ENCODE measurements at regions not wholly inside any gene's neighbourhood (a gene's known extent, or its start where the extent isn't known, plus 50 kb on each side); places are given as distances from the start of the nearest gene placed in this dataset.
A peak's percentile ranks its signal among the peaks of the same experiment; 100 is the strongest.

- Mint-ChIP-seq H3K4me3 (no peak overlapping the region), H3K36me3 (no peaks in the 10 kb centered on the region), H3K9me3 (no peaks in the 10 kb centered on the region), H3K27me3 (peaks cover 4% of the 10 kb centered on the region), H3K4me1 (no peaks in the 10 kb centered on the region), H3K27ac (no peak overlapping the region)
- DNase-seq: no peak
- CTCF ChIA-PET: interaction anchor here (1.1 to 2.3 kb wide), 2 partner anchors 10 to 13 kb away, joined by 3 to 11 read pairs; no protein-coding TSS in a partner anchor
Observed at GRCh38 chr10:44854693-44855350, 56.3 kb upstream of the TMEM72 start.

GRCh38 chr10:44856696-44857095 is 54.4 kb upstream of the TMEM72 start:
- Mint-ChIP-seq H3K27me3 (peaks cover 8% of the 10 kb centered on the region), H3K27ac (no peak overlapping the region), H3K4me1 (no peaks in the 10 kb centered on the region), H3K9me3 (no peaks in the 10 kb centered on the region), H3K36me3 (no peaks in the 10 kb centered on the region), H3K4me3 (no peak overlapping the region)
- no peak for DNase-seq
- CTCF ChIA-PET: interaction anchor here (1.2 kb wide), 1 partner anchor 1186 kb away, joined by 3 read pairs; no protein-coding TSS in a partner anchor

- CTCF ChIA-PET: interaction anchor here (0.6 to 1.7 kb wide), 8 partner anchors 14 to 1187 kb away, joined by 3 to 5 read pairs (median 4); no protein-coding TSS in a partner anchor
- Mint-ChIP-seq H3K36me3 (no peaks in the 10 kb centered on the region), H3K27ac (no peak overlapping the region), H3K9me3 (no peaks in the 10 kb centered on the region), H3K4me1 (no peaks in the 10 kb centered on the region), H3K4me3 (no peak overlapping the region), H3K27me3 (peaks cover 13% of the 10 kb centered on the region)
- peak; percentile 68 for DNase-seq
Observed at GRCh38 chr10:44857363-44858016, 53.6 kb upstream of the TMEM72 start.

GRCh38 chr10:44858017-44858371 is 53.1 kb upstream of the TMEM72 start:
- Mint-ChIP-seq H3K27ac (no peak overlapping the region), H3K27me3 (peaks cover 18% of the 10 kb centered on the region), H3K9me3 (no peaks in the 10 kb centered on the region), H3K4me3 (no peak overlapping the region), H3K4me1 (no peaks in the 10 kb centered on the region), H3K36me3 (no peaks in the 10 kb centered on the region)
- DNase-seq: no peak
- CTCF ChIA-PET: interaction anchor here (0.6 to 1.7 kb wide), 7 partner anchors 14 to 1175 kb away, joined by 3 to 5 read pairs (median 4); no protein-coding TSS in a partner anchor

- Mint-ChIP-seq H3K36me3 (no peaks in the 10 kb centered on the region), H3K27me3 (peaks cover 27% of the 10 kb centered on the region), H3K9me3 (no peaks in the 10 kb centered on the region), H3K4me3 (no peak overlapping the region), H3K27ac (no peak overlapping the region), H3K4me1 (peaks cover 4% of the 10 kb centered on the region)
- CTCF ChIA-PET: interaction anchor here (0.9 to 1.7 kb wide), 3 partner anchors 15 to 1176 kb away, joined by 3 to 5 read pairs (median 5); no protein-coding TSS in a partner anchor
- no peak for DNase-seq
Observed at GRCh38 chr10:44858988-44859387, 52.1 kb upstream of the TMEM72 start.

GRCh38 chr10:44859546-44860285 is 51.4 kb upstream of the TMEM72 start:
- Mint-ChIP-seq H3K27ac (no peak overlapping the region), H3K27me3 (peaks cover 34% of the 10 kb centered on the region)
- CTCF ChIA-PET: interaction anchor here (0.8 kb wide), 1 partner anchor 18 kb away, joined by 3 read pairs; no protein-coding TSS in a partner anchor

GRCh38 chr10:44860811-44861736 is 50.1 kb upstream of the TMEM72 start:
- CTCF ChIA-PET: interaction anchor here (1.2 to 1.6 kb wide), 2 partner anchors 8 to 519 kb away, joined by 3 to 4 read pairs; no protein-coding TSS in a partner anchor
- peaks cover 8% of the 10 kb centered on the region for H3K4me1 Mint-ChIP-seq
- H3K27me3 Mint-ChIP-seq: peaks cover 48% of the 10 kb centered on the region
- DNase-seq: no peak
- no peaks in the 10 kb centered on the region for H3K9me3 Mint-ChIP-seq
- no peak overlapping the region for H3K27ac Mint-ChIP-seq
- no peaks in the 10 kb centered on the region for H3K36me3 Mint-ChIP-seq
- H3K4me3 Mint-ChIP-seq: no peak overlapping the region

More at GRCh38 chr10:44859546-44860285, 51.4 kb upstream of the TMEM72 start:
- DNase-seq: no peak
- no peak overlapping the region for H3K4me3 Mint-ChIP-seq
- no peaks in the 10 kb centered on the region for H3K9me3 Mint-ChIP-seq
- no peaks in the 10 kb centered on the region for H3K36me3 Mint-ChIP-seq
- H3K4me1 Mint-ChIP-seq: peaks cover 5% of the 10 kb centered on the region
